HG03378 (cell line): ENCODE measurements at regions not wholly inside any gene's neighbourhood (a gene's known extent, or its start where the extent isn't known, plus 50 kb on each side); places are given as distances from the start of the nearest gene placed in this dataset.

ENCODE experiments used
- ATAC-seq: cut with Tn5 transposase; IDR thresholded peaks from one replicate; pipeline ENCODE4 v1.9.1; 2021; ENCODE audit warnings: mild to moderate bottlenecking, moderate library complexity; ENCODE audit not compliant: unreplicated experiment

DNA sequence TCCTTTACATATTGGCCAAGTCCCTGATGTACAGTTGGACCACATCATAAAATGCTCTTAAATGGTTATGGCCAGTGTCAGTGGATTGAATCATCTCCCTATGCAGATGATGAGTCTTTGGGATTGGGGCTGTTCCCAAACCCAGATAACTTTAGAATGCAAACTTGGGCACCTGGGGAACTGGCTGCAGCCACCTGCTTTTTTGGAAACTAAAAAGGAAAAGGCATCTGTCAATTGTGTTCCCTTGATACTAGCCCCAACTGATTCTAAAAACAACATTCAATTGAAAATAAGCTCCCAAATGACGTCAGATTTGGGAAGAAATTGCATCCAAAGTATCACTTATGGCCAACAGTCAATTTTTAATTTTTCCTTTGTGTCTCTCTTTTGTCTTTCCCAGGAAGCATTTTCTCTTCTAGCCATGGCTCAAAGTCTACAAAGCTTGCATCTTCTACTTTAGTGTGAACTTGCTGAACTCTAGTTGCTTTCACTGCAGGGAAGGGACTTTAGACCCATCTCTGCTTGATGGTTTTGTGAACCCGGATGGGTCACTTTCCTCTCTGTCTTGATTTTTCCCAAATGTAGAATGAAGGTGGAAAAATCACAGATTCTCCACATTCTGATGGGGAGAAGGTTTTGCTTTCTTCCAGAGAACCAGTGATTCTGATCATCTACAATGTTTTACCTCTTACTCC is 402.3 kb upstream of the USP24 start:
- no peak for ATAC-seq

DNA sequence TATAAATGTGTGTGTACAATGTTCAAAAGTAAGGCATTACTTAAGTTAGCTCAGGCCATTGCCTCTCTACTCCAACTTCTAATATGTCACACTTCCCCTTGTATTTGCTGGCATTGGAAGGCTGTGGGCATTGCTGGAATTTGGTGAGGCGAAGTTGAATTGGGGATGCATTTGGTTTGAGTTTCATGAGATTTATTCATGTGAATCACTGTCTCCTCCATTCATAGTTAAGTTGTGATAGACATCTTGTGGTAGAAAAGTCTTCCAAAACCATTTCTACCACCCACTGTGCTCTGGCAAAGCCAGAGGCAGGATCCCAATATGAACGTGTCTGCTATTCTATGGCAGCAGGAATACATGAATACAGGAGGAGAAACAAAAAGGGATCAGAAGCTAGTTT is 397.8 kb upstream of the USP24 start:
- ATAC-seq, result no peak

DNA sequence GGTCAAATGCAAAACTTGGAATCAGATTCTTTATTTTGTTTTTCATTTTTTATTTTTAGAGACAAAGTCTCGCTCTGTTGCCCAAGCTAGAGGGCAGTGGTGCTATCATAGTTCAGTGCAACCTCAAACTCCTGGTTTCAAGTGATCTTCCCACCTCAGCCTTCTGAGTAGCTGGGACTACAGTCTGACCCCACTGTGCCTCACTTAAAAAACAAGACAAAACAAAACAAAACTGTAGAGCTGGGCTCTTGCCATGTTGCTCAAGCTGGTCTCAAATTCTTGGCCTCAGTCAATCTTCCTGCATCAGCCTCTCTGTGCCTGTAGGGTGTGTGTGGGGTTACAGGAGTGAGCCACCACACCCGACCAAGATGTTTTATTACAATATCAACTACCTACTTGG is 396.0 kb upstream of the USP24 start:
- no peak for ATAC-seq

DNA sequence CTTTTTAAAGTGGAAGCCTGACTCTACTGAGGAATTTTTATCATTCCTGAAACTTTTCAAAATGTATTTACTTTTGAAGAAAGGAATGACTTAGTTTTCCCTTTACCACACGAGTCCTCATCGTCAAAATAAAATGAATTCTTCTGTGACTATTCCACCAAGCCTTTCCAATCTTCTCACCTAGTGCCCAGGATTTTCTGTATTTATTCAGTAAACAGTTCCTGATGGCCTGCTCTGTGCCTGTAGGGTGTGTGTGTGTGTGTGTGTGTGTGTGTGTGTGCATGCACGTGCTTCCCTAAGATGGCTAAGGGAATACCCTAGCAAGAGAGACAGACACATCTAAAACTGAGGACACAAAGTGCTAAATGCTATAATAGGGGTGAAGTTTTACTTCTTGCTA is 395.0 kb upstream of the USP24 start:
- no peak for ATAC-seq

DNA sequence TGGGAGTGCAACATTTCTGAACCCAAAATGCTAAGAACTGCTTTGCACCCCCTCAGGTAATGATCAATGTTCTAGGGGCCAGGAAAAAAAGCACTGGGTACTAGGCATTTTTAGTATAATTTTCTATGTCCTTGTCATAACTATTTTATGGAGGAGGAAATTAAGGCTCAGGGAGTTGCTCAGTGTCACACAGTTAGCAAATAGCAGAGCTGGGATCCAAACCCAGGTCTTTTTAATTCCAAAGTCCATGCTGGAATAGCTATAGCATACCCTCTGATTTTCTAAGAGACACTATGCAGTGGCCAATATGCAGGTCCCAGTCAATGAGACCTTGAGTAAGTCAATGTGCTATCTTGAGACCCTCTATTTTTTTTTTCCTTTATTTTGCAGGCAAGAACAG is 394.5 kb upstream of the USP24 start:
- ATAC-seq, result no peak

DNA sequence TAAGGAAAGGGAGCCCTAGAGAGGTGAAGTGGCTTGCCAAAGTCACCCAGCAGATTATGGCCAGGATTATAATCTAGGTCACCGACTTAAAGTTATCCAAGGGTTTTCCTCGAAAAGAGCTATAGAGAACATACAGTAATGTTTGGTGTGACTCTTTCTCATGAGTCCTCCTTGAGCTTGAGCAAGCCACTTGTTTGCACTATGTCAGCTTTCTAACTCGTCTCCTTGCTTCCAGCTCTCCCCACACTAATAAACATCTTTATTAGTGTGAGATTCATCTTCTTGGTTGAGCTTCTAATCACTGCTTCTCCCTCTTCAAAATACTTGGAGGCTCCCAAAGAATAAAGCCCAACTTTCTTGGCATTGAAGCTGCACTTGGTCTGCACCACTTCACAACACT is 390.0 kb upstream of the USP24 start:
- ATAC-seq, result no peak

DNA sequence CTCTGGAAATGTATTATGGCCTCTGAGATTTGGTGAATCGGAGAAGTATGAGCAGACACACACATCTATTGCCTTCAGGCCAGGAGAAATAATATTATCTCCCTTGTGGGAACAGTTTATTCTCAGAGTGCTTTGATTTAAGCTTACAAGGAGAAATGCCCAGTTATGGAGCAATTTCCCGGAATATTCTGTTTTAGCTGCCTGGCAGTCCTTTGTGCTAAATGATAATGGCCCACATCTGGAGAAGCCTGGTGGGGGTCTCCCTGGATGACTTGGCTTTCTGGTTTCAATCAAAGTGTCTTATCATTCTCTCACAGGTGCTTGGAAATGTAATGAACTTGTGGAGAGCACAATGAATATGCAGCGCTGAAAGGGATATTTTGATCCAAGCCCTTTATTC is 389.6 kb upstream of the USP24 start:
- no peak for ATAC-seq

DNA sequence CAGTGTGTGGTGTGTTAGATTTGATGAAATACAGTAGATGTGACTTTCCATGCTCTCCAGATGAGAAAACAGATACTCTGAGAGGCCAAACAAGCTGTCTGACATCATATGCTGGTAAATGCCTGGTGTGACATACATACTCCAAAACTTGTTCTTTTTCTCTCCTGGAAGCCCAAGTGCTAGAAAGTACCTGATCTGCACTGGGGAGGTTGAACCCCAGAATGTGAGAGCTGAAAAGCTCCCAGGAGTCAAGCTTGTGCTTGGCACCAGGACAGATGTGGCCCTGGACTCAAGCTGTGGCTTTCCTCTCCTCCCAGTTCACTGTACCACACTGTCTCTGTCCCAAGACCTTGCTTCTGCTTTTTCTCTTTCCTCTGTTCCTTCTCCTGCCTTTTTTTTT is 389.0 kb upstream of the USP24 start:
- ATAC-seq, result no peak

DNA sequence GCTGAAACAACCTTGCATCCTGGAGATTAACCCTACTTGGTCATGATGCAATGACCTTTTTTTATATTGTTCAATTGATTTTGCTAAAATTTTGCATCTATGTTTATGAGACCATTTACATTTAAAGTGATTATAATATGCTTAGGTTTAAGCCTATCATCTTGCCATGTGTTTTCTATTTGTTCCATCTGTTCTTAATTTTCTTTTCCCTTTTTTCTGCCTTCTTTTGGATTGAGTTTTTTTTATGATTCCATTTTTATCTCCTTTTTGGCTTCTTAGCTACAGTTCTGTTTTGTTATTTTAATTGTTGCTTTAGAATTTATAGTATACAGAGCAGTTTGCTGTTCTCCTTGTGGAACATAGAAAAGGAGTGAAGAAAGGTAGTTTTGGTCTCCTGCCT is 385.1 kb upstream of the USP24 start:
- ATAC-seq, result no peak

DNA sequence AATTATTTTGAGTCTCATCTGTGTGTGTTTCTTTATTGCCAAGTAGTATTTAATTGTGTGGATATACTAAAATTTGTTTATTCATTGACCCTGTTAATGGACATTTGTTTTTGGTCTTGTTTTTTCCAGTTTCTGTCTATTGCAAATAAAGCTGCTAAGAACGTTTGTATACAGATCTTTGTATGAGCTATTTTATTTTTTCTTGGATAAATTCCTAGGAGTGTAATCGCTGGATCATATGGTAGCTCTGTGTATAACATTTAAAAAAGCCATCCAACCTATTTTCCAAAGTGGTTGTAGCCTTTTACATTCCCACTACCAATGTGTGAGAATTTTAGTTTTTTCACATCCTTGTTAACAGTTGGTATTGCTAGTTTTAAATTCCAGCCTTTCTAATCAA is 382.7 kb upstream of the USP24 start:
- no peak for ATAC-seq

DNA sequence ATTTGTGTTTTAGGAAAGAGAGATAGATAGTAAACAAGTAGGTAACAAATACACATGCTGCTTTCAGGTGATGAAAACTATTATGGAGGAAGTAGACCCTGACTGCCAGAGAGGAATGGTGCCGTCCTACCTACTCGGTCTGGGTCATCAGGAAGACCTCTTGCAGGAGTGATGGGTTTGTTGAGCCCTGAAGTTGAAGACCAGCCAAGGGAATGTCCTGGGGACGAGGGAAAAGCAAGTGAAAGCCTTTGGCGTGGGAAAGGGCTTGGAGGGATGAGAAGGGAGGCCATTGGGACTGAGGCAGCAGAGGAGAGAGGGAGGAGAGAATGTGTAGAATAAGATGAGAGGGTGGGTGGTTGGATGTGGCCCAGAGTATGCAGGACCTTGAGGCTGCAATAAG is 379.5 kb upstream of the USP24 start:
- no peak for ATAC-seq

DNA sequence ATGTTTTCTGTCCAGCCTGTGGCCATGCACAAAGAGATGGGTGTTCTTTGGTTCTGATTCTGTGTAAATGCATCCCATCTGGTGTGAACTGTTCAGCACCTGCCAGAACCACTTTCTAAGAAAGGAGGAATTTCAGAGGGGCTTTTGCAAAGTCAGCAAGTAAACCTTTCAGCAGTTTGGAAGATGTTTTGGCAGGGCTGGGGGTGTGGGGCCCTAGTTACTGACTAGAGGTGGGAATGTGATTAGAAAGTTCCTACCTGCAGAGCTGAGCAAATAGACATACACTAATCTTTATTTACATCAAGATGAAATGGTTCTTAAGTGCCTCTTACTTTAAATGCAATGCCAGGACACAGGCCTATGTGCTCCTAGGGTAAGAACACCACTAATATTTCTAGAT is 378.1 kb upstream of the USP24 start:
- ATAC-seq, result no peak

DNA sequence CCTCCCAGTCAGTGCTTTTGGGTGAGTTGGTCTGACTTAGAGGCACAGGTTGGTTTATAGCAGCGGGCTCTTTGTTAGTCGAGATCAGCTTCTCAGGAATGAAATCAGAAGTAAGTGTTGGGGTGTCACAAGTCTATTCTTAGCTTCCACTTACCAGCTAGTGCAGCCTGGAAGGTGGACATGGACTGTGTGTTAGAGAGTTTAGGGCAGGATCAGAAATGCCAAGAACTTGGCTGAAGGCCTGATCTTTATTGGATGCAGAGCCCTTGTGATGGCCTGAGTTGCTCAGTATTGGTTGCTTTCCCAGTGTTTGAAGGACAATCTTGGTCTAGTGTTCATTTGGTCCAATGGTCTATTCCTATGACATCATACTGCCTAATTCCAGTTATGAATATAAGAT is 377.0 kb upstream of the USP24 start:
- no peak for ATAC-seq

DNA sequence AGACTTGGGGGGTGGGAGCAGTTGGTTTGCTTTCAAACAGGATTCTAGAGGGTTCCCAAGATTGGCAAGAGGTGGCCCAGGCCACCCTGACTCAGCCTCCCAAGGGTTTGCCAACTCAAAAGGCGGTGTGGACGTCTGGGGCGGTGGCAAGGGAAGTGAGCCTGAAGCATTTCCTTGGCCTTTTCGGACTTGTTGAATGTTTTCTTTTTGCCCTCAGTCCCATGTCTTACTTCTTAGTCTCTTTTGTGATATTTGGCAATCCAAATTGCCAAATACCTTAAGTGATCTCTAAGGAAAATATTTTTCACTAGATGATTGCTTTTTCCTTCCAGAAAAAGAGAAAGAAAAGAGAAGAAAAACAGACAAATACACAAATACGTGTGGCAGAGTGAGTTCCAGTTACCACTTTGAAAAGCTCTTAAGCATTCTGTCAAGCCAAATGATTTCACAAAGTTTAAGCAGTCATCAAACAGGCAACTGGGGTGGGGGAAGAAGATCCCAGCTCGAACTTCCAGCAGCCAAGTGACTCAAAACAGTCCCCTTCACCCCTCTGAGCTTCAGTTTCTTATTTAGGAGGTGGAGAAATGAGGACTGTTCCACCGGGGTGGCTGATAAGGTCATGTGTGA is 374.6 kb upstream of the USP24 start:
- no peak for ATAC-seq

DNA sequence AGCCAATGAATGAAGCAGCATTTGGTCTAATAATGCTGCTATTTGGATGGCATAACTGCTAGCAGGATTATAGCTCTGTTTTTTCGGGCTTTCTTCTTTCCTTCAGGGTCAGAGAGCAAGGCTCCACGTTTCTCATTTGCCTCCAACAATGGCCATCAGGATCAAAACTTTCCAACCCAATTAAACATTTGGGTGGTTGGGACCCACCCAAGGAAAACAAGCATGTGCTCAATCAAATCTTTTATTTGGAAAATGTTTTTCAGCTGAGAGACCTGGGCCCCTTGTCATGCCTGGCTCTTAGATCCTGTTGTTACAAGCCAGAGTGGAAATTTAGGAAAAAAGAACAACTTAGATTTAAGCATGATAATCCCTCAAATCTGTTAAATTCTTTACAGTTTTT is 373.1 kb upstream of the USP24 start:
- ATAC-seq, result no peak

DNA sequence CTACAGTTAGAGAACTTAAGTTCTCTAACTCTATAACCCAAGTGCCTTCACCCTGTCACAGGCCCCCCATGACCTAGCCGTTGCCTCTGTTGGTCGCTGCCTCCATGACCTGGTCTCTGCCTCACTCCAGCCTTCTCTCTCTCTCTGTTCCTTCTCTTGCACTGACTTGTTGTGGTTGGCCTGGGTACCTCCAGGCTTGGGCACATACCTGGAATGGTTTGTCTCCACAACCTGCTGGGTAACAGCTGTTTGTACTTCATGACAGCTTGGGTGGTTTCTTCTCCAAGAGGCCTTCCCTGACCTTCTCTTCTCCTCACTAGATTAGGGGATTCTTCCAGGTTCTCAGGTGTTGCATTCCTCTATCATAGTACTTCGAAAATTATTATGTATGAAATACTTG is 371.6 kb upstream of the USP24 start:
- no peak for ATAC-seq

DNA sequence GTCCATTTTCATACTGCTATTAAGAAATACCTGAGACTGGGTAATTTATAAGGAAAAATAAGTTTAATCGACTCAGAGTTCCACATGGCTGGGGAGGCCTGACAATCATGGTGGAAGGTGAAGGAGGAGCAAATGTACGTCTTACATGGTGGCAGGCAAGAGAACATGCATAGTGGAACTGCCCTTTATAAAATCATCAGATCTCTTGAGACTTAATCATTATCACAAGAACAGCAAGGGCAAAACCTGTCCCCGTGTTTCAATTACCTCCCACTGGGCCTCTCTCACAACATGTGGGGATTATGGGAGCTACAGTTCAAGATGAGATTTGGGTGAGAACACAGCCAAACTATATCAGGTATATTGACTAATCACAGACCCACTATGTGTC is 370.2 kb upstream of the USP24 start:
- no peak for ATAC-seq

DNA sequence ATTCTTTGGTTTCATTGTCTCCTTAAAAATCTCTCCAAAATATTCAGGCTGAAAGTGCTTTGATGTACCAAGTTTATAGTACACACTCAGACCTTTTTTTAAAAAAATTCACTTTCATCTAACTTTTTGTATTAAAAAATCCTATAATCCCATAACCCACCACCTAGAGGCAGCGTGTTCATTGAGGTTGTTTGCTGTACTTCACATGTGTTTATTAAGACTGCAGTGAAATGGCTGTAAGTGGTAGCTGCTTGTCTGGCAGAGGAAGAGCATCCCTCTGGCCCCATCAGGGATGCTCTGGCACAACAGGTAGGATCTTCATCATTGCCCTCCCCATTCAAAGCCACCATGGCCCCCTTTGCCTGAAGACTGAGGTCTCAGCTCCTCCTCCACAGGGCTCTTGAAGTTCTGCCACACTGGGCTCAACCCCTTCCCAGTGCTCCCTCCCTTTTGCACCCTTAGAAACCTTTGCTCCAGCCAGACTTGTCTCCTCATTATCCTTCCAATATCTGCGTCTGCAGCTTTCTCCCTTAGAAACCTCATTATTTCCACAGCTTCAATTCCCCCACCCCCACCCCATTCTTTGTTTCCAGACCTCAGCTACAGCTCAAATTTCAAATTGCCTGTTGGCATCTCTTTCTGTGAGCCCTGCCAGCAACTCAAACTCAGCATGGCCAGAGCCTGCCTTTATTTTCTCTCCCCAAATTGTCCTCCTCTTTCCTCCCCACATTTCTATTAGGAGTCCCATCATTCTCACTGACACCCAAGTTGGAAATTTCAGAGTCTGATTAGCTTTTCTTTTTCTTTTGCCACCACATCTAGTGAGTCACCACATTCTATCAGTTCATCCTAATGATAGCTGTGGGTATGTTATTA is 369.6 kb upstream of the USP24 start:
- ATAC-seq, result no peak

DNA sequence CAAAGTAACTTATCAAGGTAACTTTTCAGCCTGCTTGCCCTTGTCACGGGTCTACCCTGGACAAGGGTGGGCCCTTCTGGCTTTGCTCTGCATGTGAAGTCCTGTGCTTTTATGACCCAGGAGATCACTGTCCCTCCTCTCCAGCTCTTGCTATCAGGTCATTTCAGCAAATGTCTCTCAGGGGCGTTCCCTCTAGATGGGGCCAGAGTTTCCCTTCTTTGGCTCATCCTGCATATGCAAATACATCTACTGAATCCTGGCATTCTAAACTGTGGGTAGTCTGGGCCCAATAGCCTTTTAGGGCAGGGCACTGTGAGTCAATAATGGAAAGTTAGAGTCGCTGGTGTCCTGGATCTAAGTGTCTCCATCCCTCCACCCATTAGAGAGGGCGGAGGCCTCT is 366.9 kb upstream of the USP24 start:
- no peak for ATAC-seq

DNA sequence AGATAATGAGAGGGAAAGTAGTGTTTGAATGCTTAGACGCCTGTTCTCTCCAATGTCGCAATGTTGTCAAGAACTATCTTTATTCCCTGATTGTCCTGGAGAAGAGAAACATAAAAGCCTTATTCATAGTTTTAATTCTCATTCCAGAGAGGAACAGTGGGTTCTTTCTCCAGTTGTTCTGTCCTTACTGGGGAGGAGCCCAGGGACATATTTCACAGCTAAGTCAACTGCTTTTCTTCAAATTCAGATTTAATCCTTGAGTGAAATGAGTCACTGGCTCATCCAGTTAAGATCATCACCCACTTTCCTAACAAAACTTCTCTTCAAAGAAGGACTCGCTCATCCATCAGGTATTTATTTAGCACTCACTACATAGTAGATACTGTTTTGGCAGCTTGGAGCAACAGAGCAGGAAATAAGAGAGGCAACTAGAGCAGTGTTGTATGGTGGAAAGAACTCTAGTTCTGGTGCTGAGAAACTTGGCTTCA is 365.7 kb upstream of the USP24 start:
- no peak for ATAC-seq

DNA sequence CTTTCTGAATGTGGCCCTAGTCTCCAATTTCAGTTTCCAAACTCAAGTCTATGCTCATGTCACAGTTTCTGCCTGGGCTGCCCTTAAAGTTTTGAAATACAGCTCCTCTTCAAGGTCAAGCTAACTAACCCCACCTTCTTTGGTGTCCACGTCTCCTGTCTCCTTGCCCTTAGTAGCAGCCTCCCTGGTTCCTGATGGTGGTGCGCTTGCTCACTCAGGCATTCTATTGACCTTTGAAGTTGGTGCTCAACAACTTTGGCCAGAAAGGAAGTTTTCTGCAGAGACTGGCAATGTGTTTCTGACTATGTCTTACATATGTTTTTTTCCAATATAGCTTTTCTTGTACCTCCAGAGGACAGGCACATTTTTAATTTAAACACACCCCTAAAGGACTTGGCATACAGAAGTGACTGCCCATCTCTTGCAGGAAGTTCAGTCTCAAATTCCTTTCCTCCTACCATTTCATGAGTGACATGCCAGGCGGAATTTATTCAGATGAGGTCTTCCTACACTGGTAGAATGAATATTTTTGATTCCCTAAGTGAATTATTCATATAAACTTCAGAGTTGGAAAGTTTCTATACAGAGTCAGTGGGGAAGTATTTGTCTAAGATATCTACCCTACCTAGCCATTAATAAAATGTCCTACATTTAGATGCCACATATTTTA is 364.3 kb upstream of the USP24 start:
- ATAC-seq, result no peak
